Stimulated activated memory B cell treated with anti-CD40 and anti-IgM and Interleukin-4, amounts not matched to agents 10 μg/mL and 1 μg/mL and 100 μg/mL, for 72 hours (primary cell): ENCODE measurements at regions not wholly inside any gene's neighbourhood (a gene's known extent, or its start where the extent isn't known, plus 50 kb on each side); places are given as distances from the start of the nearest gene placed in this dataset.
A peak's percentile ranks its signal among the peaks of the same experiment; 100 is the strongest.

Experiments used
- ATAC-seq: fragments of 150-1000 bp; cut with Tn5 transposase; 2 replicates; pipeline ENCODE4 v1.10.0; 2021
- H3K27ac Mint-ChIP-seq: one replicate; pipeline ENCODE4 v1.8.0; 2022; ENCODE audit warnings: mild to moderate bottlenecking, mixed read lengths
- H3K27me3 Mint-ChIP-seq: one replicate; pipeline ENCODE4 v1.8.0; 2022; ENCODE audit warnings: mixed read lengths
- H3K36me3 Mint-ChIP-seq: one replicate; pipeline ENCODE4 v1.8.0; 2022; ENCODE audit warnings: mixed read lengths
- H3K4me1 Mint-ChIP-seq: one replicate; pipeline ENCODE4 v1.8.0; 2022; ENCODE audit warnings: mixed read lengths
- H3K4me3 Mint-ChIP-seq: one replicate; pipeline ENCODE4 v1.8.0; 2022; ENCODE audit warnings: mild to moderate bottlenecking, moderate library complexity, mixed read lengths
- H3K9me3 Mint-ChIP-seq: one replicate; pipeline ENCODE4 v1.8.0; 2022; ENCODE audit warnings: mixed read lengths

- Mint-ChIP-seq H3K4me3 (no peak overlapping the region), H3K4me1 (peaks cover 5% of the 10 kb centered on the region), H3K27me3 (no peaks in the 10 kb centered on the region), H3K36me3 (no peaks in the 10 kb centered on the region), H3K9me3 (no peaks in the 10 kb centered on the region), H3K27ac (no peak overlapping the region)
- ATAC-seq: no peak
Measured at GRCh38 chr13:77480066-77480465, 55.4 kb upstream of the SCEL start.

GRCh38 chr13:77479326-77479725 is 56.2 kb upstream of the SCEL start:
- Mint-ChIP-seq H3K27me3 (no peaks in the 10 kb centered on the region), H3K9me3 (no peaks in the 10 kb centered on the region), H3K27ac (no peak overlapping the region), H3K36me3 (no peaks in the 10 kb centered on the region), H3K4me1 (peaks cover 5% of the 10 kb centered on the region), H3K4me3 (no peak overlapping the region)
- ATAC-seq: no peak

GRCh38 chr13:77477299-77477848 is 58.1 kb upstream of the SCEL start:
- no peak for ATAC-seq
- no peaks in the 10 kb centered on the region for H3K36me3 Mint-ChIP-seq
- no peaks in the 10 kb centered on the region for H3K27me3 Mint-ChIP-seq
- no peak overlapping the region for H3K4me3 Mint-ChIP-seq
- H3K9me3 Mint-ChIP-seq: no peaks in the 10 kb centered on the region
- H3K4me1 Mint-ChIP-seq: peaks cover 5% of the 10 kb centered on the region
- H3K27ac Mint-ChIP-seq: peak overlapping the region; percentile 81

GRCh38 chr13:77476456-77476855 is 59.0 kb upstream of the SCEL start:
- no peak overlapping the region for H3K4me3 Mint-ChIP-seq
- no peak for ATAC-seq
- peaks cover 5% of the 10 kb centered on the region for H3K4me1 Mint-ChIP-seq
- H3K27me3 Mint-ChIP-seq: no peaks in the 10 kb centered on the region
- H3K9me3 Mint-ChIP-seq: no peaks in the 10 kb centered on the region
- no peak overlapping the region for H3K27ac Mint-ChIP-seq
- H3K36me3 Mint-ChIP-seq: no peaks in the 10 kb centered on the region

- H3K27me3 Mint-ChIP-seq: no peaks in the 10 kb centered on the region
- ATAC-seq: no peak
Measured at GRCh38 chr13:77475345-77476084, 60.0 kb upstream of the SCEL start.

GRCh38 chr13:77470986-77471385 is 64.5 kb upstream of the SCEL start:
- Mint-ChIP-seq H3K4me3 (no peak overlapping the region), H3K27ac (no peak overlapping the region), H3K9me3 (no peaks in the 10 kb centered on the region), H3K36me3 (no peaks in the 10 kb centered on the region), H3K27me3 (no peaks in the 10 kb centered on the region), H3K4me1 (no peaks in the 10 kb centered on the region)
- no peak for ATAC-seq

More at GRCh38 chr13:77475345-77476084, 60.0 kb upstream of the SCEL start:
- Mint-ChIP-seq H3K4me3 (no peak overlapping the region), H3K27ac (no peak overlapping the region), H3K9me3 (no peaks in the 10 kb centered on the region), H3K4me1 (peaks cover 5% of the 10 kb centered on the region), H3K36me3 (no peaks in the 10 kb centered on the region)

- Mint-ChIP-seq H3K36me3 (no peaks in the 10 kb centered on the region), H3K27ac (no peak overlapping the region), H3K4me3 (no peak overlapping the region), H3K27me3 (no peaks in the 10 kb centered on the region), H3K9me3 (no peaks in the 10 kb centered on the region), H3K4me1 (no peaks in the 10 kb centered on the region)
- ATAC-seq: no peak
Measured at GRCh38 chr13:77466753-77467422, 68.6 kb upstream of the SCEL start.

GRCh38 chr13:77465603-77466195 is 69.8 kb upstream of the SCEL start:
- Mint-ChIP-seq H3K9me3 (no peaks in the 10 kb centered on the region), H3K36me3 (no peaks in the 10 kb centered on the region), H3K4me3 (no peak overlapping the region), H3K27ac (no peak overlapping the region), H3K27me3 (no peaks in the 10 kb centered on the region), H3K4me1 (no peaks in the 10 kb centered on the region)
- no peak for ATAC-seq

- H3K27ac Mint-ChIP-seq: peak overlapping the region; percentile 25
- H3K27me3 Mint-ChIP-seq: no peaks in the 10 kb centered on the region
- H3K4me3 Mint-ChIP-seq: no peak overlapping the region
- H3K9me3 Mint-ChIP-seq: no peaks in the 10 kb centered on the region
- H3K4me1 Mint-ChIP-seq: peaks cover 26% of the 10 kb centered on the region
- no peaks in the 10 kb centered on the region for H3K36me3 Mint-ChIP-seq
- peak; percentile 93 for ATAC-seq
Measured at GRCh38 chr13:77460195-77460594, 75.3 kb upstream of the SCEL start.

- no peak for ATAC-seq
- Mint-ChIP-seq H3K27ac (peak overlapping the region; percentile 25), H3K4me1 (peaks cover 26% of the 10 kb centered on the region), H3K4me3 (no peak overlapping the region), H3K27me3 (no peaks in the 10 kb centered on the region), H3K9me3 (no peaks in the 10 kb centered on the region), H3K36me3 (no peaks in the 10 kb centered on the region)
Measured at GRCh38 chr13:77459592-77459991, 75.9 kb upstream of the SCEL start.

GRCh38 chr13:77458736-77459135 is 76.8 kb upstream of the SCEL start:
- Mint-ChIP-seq H3K4me3 (no peak overlapping the region), H3K4me1 (peaks cover 26% of the 10 kb centered on the region), H3K27ac (no peak overlapping the region), H3K36me3 (no peaks in the 10 kb centered on the region), H3K9me3 (no peaks in the 10 kb centered on the region), H3K27me3 (no peaks in the 10 kb centered on the region)
- no peak for ATAC-seq

GRCh38 chr13:77457966-77458365 is 77.5 kb upstream of the SCEL start:
- no peaks in the 10 kb centered on the region for H3K9me3 Mint-ChIP-seq
- H3K27me3 Mint-ChIP-seq: no peaks in the 10 kb centered on the region
- peaks cover 26% of the 10 kb centered on the region for H3K4me1 Mint-ChIP-seq
- no peak for ATAC-seq
- H3K4me3 Mint-ChIP-seq: no peak overlapping the region
- no peaks in the 10 kb centered on the region for H3K36me3 Mint-ChIP-seq
- H3K27ac Mint-ChIP-seq: no peak overlapping the region

- Mint-ChIP-seq H3K27ac (no peak overlapping the region), H3K4me3 (no peak overlapping the region), H3K36me3 (no peaks in the 10 kb centered on the region), H3K4me1 (peaks cover 26% of the 10 kb centered on the region), H3K9me3 (no peaks in the 10 kb centered on the region), H3K27me3 (no peaks in the 10 kb centered on the region)
- no peak for ATAC-seq
Measured at GRCh38 chr13:77456271-77456670, 79.2 kb upstream of the SCEL start.

- Mint-ChIP-seq H3K36me3 (no peaks in the 10 kb centered on the region), H3K27ac (no peak overlapping the region), H3K4me1 (peaks cover 9% of the 10 kb centered on the region)
Measured at GRCh38 chr13:77449265-77449664, 86.2 kb upstream of the SCEL start.

GRCh38 chr13:77448689-77449088 is 86.8 kb upstream of the SCEL start:
- no peaks in the 10 kb centered on the region for H3K36me3 Mint-ChIP-seq
- H3K4me3 Mint-ChIP-seq: no peak overlapping the region
- H3K9me3 Mint-ChIP-seq: no peaks in the 10 kb centered on the region
- no peak overlapping the region for H3K27ac Mint-ChIP-seq
- H3K4me1 Mint-ChIP-seq: peaks cover 9% of the 10 kb centered on the region
- ATAC-seq: no peak
- H3K27me3 Mint-ChIP-seq: no peaks in the 10 kb centered on the region

More at GRCh38 chr13:77449265-77449664, 86.2 kb upstream of the SCEL start:
- Mint-ChIP-seq H3K4me3 (no peak overlapping the region), H3K27me3 (no peaks in the 10 kb centered on the region), H3K9me3 (no peaks in the 10 kb centered on the region)
- no peak for ATAC-seq
